ENCODE measurements at regions not wholly inside any gene's neighbourhood (a gene's known extent, or its start where the extent isn't known, plus 50 kb on each side); places are given as distances from the start of the nearest gene placed in this dataset.
"Not testable (repeated sequence)": the region's sequence is repeated elsewhere in the genome, so short reads cannot be mapped to it uniquely, and the experiment has no call there.

- intact Hi-C loops (cut with DNase I), result no loop called here
- no peak for DNase-seq
Measured at GRCh38 chr1:163471779-163472650, 150.3 kb downstream of the NUF2 start.

- no peak for DNase-seq
Measured at GRCh38 chr1:163472651-163473248, 151.0 kb downstream of the NUF2 start.

GRCh38 chr1:163477276-163477830, 155.6 kb downstream of the NUF2 start:
- intact Hi-C loops (cut with DNase I), result no loop called here
- no peak for DNase-seq

More at GRCh38 chr1:163472651-163473248, 151.0 kb downstream of the NUF2 start:
- intact Hi-C loops (cut with DNase I), result no loop called here

GRCh38 chr1:163498391-163499330, 176.9 kb downstream of the NUF2 start:
- DNase-seq; intact Hi-C loops (cut with DNase I): not testable (repeated sequence)

- DNase-seq, result no peak
- intact Hi-C loops (cut with DNase I), result no loop called here
Measured at GRCh38 chr1:163504331-163504978, 182.7 kb downstream of the NUF2 start.

- intact Hi-C loops (cut with DNase I), result no loop called here
- no peak for DNase-seq
Measured at GRCh38 chr1:163509114-163509513, 187.4 kb downstream of the NUF2 start.

GRCh38 chr1:163512349-163512989, 190.7 kb downstream of the NUF2 start:
- DNase-seq, result no peak
- intact Hi-C loops (cut with DNase I), result no loop called here

- no peak for DNase-seq
- intact Hi-C loops (cut with DNase I), result no loop called here
Measured at GRCh38 chr1:163523375-163524029, 201.7 kb downstream of the NUF2 start.

- DNase-seq, result peak in 19 of 42 donors; percentile 3 to 58 (median 21)
- intact Hi-C loops (cut with DNase I), result no loop called here
Measured at GRCh38 chr1:163528710-163529348, 207.1 kb downstream of the NUF2 start.

- intact Hi-C loops (cut with DNase I), result no loop called here
- no peak for DNase-seq
Measured at GRCh38 chr1:163531345-163531744, 209.6 kb downstream of the NUF2 start.

GRCh38 chr1:163535401-163535800, 213.6 kb downstream of the NUF2 start:
- intact Hi-C loops (cut with DNase I), result no loop called here
- no peak for DNase-seq

GRCh38 chr1:163535807-163536206, 214.1 kb downstream of the NUF2 start:
- intact Hi-C loops (cut with DNase I), result no loop called here
- no peak for DNase-seq

GRCh38 chr1:163537809-163538208, 216.1 kb downstream of the NUF2 start:
- DNase-seq, result no peak
- intact Hi-C loops (cut with DNase I), result no loop called here

GRCh38 chr1:163538667-163539066, 216.9 kb downstream of the NUF2 start:
- DNase-seq, result no peak
- intact Hi-C loops (cut with DNase I), result no loop called here

- intact Hi-C loops (cut with DNase I), result no loop called here
- DNase-seq, result no peak
Measured at GRCh38 chr1:163540727-163541126, 219.0 kb downstream of the NUF2 start.

GRCh38 chr1:163544441-163544840, 222.7 kb downstream of the NUF2 start:
- no peak for DNase-seq
- intact Hi-C loops (cut with DNase I), result no loop called here

GRCh38 chr1:163558162-163558561, 236.4 kb downstream of the NUF2 start:
- no peak for DNase-seq
- intact Hi-C loops (cut with DNase I), result no loop called here

All from head of caudate nucleus (tissue), 42 donors.